Omental fat pad (tissue), 3 donors: ENCODE measurements at regions not wholly inside any gene's neighbourhood (a gene's known extent, or its start where the extent isn't known, plus 50 kb on each side); places are given as distances from the start of the nearest gene placed in this dataset.

Source experiments
- ATAC-seq: fragments of 150-250 bp; one replicate; pipeline ENCODE4 v1.9.1; 2016; ENCODE audit warnings: mild to moderate bottlenecking, moderate library complexity; ENCODE audit not compliant: low FRiP score
- DNase-seq: peaks from one replicate; pipeline ENCODE4 v3.0.0-alpha.2; 2019; ENCODE audit warnings: low spot score
- CTCF ChIP-seq, 3 donors: fragments of 450-650 bp; IDR thresholded peaks; one replicate each; pipeline ENCODE4 v1.5.1; 2016 to 2017; ENCODE audit warnings: antibody characterized with exemption in 3 of 3, mild to moderate bottlenecking in 3 of 3, moderate library complexity in 2 of 3

GRCh38 chr2:129895526-129896082 is 83.9 kb upstream of the RAB6C start:
- DNase-seq (no peak), ATAC-seq (no peak)
- no peak for TF ChIP-seq CTCF (IDR thresholded peaks at IDR 0.05)

GRCh38 chr2:129896226-129897100 is 83.0 kb upstream of the RAB6C start:
- ATAC-seq (no peak), DNase-seq (no peak)
- no peak for TF ChIP-seq CTCF (IDR thresholded peaks at IDR 0.05)

- DNase-seq, result no peak
- no peak for ATAC-seq
- TF ChIP-seq CTCF (IDR thresholded peaks at IDR 0.05), result no peak
Measured at GRCh38 chr2:129901754-129902415, 77.6 kb upstream of the RAB6C start.

- TF ChIP-seq CTCF (IDR thresholded peaks at IDR 0.05), result no peak
- DNase-seq (no peak), ATAC-seq (no peak)
Measured at GRCh38 chr2:129902731-129903585, 76.5 kb upstream of the RAB6C start.

- no peak for TF ChIP-seq CTCF (IDR thresholded peaks at IDR 0.05)
- DNase-seq (no peak), ATAC-seq (no peak)
Measured at GRCh38 chr2:129903586-129904425, 75.7 kb upstream of the RAB6C start.
